DMS114 treated with DMSO at 0.1 percent for 48 hours (cell line): ENCODE measurements at regions not wholly inside any gene's neighbourhood (a gene's known extent, or its start where the extent isn't known, plus 50 kb on each side); places are given as distances from the start of the nearest gene placed in this dataset.
"Not testable (repeated sequence)": the region's sequence is repeated elsewhere in the genome, so short reads cannot be mapped to it uniquely, and the experiment has no call there.

Experiments
- DNase-seq: peaks from one replicate; lab custom pipeline; 2025; ENCODE audit not compliant: unreplicated experiment; lab: John Stamatoyannopoulos, UW

DNA sequence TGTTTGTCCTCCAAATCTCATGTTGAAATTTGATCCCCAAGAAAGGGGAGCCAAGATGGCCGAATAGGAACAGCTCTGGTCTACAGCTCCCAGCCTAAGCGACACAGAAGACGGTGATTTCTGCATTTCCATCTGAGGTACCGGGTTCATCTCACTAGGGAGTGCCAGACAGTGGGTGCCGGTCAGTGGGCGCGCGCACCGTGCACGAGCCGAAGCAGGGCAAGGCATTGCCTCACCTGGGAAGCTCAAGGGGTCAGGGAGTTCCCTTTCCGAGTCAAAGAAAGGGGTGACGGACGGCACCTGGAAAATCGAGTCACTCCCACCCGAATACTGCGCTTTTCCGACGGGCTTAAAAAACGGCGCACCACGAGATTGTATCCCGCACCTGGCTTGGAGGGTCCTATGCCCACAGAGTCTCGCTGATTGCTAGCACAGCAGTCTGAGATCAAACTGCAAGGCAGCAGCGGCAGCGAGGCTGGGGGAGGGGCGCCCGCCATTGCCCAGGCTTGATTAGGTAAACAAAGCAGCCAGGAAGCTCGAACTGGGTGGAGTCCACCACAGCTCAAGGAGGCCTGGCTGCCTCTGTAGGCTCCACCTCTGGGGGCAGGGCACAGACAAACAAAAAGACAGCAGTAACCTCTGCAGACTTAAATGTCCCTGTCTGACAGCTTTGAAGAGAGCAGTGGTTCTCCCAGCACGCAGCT is 493.6 kb downstream of the KLF12 start:
- DNase-seq, result not testable (repeated sequence)

DNA sequence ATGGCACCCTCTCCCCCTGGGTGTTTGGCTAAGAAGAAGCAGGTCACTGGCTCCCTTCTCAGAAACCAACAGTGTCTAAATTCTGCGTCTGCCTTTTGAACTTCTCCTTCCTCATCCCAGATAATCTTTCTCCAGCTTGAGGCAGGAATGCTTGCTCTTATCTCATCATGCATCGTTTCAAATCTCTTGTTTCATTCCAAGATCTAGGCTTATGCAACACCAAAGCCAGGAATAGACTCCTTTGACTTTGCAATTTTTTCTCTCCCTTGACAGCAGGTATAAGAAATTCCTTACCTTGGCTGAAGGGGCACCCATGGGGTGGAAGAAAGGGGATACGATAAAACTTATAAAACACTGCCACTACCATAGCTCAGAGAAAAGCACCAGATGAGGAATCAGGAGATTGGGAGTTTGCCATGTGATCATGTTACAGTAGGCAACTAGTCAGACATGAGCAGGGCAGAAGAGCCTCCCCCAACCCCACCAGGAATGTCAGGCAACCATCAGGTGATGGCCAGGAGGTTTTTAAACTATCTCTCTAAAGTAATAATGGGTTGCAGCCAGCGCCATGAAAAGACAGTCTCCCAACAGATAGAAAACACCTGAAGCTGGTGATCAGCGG is 498.9 kb downstream of the KLF12 start:
- DNase-seq, result no peak

DNA sequence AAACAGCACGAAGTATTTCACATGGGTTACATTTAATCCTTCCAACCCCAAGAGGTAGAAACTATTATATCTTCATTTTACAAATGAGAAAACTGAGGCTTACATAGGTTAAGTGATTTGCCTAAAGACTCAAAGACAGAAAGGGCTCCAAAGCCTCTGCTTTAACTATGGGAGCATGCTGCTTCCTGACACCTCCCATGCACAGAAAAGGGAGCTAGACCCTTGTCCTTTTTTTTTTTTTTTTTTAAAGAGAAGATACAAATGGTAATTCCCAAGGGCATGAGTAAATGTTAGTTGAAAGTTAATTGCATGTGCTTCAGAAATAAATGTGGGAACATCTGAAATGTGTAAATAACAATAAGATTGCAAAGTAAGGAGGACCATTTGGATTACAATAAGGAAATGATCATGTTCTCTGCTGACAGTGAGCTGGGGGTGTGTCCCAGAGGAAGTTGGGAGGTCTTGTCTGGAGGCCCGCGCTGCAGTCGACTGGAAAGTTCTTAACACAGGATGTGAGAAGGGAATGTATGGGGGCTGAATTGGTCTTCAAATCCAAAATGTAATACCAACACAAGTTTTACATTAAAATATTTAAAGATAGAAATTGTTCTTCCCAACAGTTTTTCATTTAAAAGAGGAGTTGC is 500.3 kb downstream of the KLF12 start:
- DNase-seq, result no peak

DNA sequence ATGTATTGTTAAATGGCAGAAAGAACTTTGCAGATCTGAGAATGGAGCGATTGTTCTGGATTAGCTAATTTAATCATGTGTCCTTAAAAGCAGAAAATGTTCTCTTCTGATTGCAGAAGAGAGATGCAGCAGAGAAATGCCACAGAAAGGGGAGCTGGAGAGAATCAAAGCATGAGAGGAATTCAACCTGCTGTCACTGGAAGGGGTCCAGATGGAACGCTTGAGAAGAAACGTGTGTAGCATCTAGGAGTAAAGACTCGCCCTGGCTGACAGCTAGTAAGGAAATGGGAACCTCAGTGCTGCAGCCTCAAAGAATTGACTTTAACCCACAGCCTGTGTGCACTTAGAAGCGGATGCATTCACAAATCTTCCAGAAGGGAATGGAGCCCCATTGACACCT is 502.8 kb downstream of the KLF12 start:
- DNase-seq, result no peak

DNA sequence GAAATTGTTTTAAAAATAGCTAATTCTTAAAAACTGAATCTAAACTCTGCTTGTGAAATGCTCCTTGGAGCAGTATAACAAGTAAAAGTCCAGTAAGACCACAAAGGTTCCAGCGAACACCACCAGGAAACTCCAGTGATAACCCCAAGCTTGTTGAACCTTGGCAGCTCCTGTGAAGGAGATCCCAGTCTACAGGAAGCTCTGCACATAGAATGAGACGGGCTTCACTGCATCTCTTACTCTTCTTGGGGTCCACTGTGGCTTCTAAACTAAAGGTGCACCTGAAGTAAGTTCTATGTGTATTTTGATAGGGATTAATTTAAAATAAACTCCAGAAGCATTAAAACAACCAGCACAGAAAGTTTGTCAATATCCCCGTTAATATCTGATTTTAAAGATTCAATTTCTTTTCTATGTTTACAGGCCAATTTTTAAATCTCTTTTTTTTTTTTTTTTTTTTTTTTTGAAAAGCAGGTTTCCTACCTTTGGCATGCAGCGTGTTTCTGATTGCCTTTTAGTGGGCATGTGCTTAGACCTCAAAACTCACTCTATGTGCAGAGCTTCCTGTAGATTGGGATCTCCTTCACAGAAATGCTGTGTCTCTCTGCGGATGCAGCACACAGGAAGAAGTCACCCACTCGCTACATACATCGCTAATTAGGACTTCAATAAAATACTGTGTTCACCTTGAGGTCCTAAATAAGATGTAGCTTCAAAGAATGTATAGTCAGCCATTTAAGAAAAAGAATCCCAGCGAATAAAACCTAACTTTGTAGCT is 508.5 kb downstream of the KLF12 start:
- no peak for DNase-seq

DNA sequence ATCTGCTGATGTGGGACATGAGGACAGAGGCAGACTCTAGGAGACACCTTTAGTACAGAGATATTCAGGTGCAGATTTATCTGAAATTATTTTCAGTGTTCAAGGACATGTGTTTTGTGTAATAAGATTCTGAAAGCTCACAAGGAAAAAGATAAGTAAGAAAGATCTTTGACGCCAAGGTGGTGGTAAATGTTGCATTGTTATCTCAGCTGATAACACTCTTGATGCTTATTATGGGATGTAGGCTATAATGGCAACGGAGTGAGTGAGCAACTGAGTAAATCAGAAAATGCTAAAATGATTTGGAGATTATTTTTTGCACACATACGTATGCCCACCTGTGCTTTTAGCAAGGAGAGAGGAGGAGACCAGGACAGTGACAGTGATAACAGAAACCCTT is 510.9 kb downstream of the KLF12 start:
- no peak for DNase-seq

DNA sequence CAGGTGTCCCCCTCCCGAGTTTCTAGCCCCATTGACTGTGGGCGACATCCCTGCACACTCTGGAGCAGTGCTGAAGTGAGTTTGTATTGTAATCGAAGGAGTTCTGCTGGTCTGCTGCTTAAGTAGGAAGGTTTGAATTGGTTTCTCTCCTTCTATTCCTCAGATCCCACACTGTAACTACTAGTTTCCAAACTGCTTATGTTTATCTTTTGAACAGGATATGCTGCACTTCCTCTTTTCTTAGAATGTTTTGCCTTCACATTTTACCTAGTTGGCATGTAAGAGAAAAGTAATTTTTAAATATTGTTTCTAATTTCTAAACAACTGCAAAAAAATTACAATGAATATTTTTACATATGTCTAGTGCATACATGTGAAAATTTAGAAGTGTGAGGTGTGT is 511.8 kb downstream of the KLF12 start:
- no peak for DNase-seq

DNA sequence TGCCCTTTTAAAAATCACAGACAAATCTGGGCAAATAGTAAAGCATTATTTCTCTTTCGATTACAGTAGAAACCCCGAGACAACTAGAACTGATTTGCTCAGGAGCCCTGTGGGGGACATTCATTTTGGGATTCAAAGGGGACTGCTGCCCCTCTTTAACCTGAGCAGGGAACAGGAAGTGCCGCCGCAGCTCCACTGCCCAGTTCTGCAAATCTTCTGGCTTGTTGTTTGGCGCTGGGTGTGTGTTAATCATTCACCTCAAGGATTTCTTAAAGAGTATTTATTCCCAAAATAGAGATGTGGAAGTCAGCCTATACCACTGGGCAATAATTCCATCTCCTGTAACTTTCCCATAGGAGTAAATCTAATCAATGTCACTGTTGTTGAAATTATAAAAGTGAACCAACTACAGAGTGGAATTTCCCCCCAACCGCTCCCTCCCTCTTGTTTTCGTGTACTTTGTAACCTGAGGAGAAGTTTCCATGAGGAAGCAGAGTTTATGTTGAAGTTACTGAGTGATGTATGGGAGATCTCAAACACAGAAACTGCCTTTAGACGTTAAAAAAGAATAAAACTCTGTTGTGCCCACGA is 515.8 kb downstream of the KLF12 start:
- no peak for DNase-seq

DNA sequence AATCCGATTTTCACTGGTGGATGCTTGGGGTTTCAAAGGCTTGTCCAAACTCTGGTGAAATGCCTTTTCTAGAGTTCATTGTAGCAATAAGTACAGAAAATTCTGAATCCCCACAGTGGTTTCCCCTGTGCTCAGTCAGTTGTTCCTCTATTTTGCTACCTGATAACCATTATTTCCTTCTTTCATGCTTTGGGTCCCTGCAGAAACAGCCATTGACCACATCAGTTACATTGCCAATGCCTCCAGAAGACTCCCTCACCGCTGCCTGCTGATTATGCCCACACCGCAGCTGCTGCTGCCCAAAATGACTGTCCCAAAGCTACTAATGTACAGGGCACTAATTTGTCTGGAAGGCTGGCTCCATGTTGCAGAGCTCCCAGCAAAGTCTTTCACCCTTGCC is 517.3 kb downstream of the KLF12 start:
- no peak for DNase-seq

DNA sequence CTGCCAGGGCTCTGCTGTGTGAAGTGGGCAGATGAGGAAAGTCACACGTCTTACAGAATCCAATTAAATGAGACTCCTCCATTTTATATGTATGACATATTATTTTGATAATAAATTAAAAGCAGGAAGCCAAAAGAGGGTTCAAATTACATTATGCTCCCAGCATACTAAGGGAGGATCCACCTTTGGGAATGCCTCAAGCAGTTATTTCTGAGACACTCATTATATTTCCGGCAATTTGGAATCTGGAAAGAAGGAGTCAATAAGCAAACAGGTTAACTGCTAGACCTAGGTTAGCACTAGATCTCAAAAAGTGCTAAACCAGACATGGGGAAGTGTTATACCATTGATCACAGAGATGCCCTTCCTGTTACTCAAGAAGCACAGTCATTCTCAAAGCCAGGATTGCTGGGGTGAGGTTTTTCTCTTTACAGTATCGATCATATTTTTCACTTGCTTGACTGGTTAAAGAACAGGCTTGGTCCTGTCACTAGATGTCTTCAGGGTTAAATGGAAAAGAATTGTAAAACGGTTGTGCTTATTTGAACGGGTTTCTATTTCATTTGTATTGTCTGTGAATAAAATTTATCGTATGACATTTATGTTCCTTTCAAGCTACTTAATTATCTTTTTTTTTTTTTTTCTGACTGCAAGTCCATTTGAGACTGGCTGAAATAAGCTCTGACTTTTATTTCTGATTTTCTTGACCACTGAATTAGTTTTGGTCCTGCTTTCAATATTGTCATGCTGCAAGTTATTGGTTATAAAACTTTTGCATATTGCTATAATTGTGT is 523.2 kb downstream of the KLF12 start:
- DNase-seq, result no peak

DNA sequence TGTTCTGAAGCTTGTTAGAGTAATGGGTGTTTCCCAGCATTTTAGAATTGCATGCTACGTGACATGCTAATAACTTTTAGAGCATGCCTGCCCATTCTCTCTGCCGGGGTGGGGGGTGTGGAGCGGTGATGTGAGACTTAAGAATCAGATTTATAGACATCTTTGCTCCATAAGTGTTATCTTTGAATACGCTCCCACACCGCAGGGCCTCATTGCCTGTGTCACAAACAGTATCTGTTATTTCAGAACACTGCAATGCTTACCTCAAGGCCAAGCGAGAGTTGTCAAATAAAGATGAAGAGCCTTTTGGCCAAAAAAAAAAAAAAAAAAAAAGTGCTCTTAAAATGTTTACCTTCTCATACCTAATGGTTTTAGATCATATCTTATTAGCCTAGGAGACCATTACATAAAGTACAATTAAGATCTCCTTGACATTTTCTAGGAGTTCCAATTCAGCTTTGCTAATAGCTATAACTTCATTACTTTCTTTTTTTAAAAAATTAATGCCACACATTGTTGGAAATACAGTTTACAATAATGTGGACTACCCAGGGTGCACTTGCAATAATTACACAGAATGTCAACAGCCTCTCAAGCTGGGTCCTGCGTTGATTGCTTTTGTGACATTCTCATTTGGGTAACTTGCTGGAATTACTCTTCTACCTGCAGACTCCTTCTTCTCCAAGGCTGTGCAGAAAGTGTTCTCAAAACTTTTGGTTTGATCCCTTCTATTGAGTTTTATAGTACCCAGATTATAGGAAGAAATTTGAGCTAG is 525.3 kb downstream of the KLF12 start:
- DNase-seq, result no peak

DNA sequence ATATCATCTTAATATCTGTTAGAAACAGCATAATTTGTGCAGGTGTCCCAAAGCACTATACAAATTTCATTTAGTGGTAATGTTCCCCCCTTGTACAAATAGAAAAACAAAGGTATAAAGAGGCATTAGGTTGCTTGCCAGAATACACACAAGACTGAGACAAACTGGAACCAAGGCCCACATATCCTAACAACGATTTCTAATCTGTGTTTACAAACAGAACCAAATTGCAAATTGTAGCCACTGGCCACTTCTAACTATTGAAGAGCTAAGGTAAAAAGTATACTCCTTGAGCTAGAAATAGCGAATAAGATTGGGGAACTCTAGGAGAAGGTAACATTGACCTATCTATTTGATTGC is 526.1 kb downstream of the KLF12 start:
- no peak for DNase-seq

DNA sequence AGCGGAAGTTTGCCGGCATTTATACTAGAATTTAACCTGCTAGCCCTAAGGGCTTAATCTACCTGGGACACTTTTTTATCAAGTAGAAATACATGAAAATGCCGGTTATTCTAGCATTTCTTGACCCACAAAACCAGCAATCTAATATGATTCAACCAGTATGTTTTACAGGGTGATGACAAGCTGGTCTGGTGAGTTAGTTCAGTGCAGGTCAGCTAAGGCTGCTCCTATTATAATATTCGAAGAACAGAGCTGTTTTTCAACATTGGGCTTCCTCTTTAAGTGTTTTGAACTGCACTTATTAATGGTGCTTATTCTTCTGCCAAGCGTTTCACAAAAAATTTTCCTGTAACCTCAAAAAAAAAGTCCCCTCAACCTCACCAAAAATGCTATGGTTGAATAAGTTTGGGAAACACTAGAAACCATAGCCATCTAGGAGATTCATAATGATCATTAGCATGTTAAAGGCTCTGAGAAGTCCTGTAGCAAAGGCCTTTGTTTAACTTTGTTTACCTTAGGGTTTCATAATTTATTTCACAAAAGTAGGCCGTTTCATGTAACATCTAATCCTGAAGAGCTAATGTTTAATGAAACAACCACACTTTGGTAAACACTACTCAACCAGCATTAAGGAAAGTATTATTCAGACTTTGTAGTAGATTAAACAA is 526.6 kb downstream of the KLF12 start:
- DNase-seq, result no peak

DNA sequence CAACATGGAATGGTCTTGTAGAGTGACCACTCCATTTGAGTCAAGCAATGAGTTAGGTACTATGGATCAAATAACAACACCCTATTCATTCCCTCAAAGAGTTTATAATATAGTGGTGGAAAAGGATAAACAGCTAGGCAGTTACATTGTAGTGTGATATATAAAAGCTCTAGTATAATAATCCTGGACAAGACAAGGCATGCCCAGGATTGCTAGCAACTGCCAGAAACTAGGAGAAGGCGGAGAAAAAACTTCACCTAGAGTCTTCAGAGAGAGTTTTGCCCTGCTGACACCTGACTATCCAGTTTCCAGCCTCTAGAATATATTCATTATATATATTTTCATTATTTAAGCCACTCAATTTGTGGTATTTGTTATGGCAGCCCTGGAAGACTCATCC is 530.6 kb downstream of the KLF12 start:
- no peak for DNase-seq

DNA sequence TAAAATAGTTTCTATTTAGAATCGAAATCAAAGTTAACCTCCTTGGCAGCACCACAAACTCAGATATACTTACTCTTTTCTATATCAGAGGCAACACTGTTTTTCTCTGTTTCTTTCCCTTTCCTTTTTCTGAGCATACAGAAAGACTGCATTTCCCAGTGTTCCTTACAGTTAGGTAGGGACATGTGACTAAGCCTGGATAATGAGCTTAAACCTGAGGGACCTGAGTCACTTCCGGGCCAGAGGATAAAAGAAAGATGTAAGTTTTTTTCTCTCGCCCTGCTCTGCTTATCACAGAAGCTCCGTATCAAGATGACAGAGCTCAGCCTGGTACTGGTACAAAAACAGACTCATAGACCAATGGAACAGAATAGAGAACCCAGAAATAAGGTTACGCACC is 531.9 kb downstream of the KLF12 start:
- no peak for DNase-seq

DNA sequence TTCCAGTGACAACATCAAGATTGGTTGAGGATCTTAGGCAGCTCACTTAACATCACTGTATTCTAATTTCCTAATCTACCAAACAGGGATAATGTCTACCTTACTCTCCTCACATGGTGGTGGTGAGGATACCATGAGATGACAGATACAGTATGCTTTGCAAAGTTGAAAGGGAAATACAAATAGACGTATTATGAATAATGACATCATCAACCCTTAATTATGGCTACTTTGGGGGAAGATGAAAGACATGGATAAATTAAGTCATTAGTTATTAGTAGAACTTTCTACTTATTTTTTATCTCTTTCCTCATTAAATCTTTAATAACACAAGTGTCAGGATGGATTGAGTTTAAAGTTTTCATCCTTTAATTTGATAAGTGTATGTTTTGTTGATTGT is 532.5 kb downstream of the KLF12 start:
- no peak for DNase-seq

DNA sequence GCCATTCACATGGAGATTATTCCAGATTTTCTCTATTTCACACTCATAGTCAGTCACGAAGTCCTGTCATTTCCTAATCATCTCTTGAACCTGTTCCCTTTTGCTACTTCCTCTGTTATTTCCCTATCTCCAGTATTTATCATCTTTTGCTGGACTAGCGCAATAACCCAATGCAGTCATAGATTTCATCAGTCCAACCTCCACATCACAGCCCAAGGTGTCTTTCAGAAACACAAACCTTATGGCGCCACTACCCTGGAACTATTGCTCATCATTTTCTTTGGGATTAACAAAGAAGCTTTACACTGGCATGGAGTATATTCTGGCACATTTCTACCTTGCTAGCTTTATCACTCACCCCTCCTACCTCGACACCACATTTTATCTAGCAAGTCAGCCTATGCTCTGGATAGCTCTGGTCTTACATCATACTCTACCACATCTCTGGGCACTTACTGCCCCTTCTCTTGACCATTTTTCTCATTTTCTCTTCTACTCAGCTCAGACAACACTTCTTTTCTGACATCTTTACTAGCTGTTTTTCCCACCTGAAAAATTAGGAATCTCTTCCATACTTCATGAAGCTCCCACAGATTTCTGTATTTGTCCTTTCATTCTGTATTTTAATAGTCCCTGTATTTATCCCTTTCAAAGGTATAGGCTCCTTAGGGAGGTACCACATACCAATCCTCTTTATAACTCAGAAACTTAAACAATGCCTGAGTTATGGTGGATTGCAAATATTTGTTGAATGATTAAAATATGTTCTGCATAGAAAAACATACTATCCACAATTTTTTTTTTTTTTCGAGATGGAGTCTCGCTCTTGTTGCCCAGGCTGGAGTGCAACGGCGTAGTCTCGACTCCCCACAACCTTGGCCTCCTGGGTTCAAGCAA is 534.7 kb downstream of the KLF12 start:
- DNase-seq, result no peak

DNA sequence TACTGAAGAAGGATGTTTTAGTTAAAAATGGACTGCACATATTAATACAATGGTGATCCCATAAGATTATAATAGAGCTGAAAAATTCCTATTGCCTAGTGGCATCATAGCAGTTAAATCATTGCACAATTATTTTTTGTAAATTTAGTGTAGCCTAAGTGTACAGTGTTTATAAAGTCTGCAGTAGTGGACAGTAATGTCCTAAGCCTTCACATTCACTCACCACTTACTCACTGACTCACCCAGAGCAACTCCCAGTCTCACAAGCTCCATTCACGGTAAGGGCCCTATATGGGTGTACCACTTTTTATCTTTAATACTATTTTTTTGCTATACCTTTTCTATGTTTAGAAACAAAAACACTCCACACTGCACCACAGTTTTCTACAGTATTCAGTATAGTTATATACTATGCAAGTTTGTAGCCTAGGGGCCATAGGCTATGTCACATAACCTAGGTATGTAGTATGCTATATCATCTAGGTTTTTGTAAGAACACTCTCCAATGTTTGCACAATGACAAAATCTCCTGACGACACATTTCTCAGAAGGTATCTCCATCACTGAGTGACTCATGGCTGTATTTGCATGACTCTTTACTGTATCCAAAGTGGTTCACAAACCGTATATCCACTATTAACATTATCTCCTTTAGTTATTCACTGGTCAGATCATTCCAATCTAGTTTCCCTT is 536.0 kb downstream of the KLF12 start:
- DNase-seq, result no peak
